ENCODE measurements at regions not wholly inside any gene's neighbourhood (a gene's known extent, or its start where the extent isn't known, plus 50 kb on each side); places are given as distances from the start of the nearest gene placed in this dataset.

- TF ChIP-seq CTCF (conservative IDR thresholded peaks at IDR 0.05; ENCODE audit: low read length) (no peak), EZH2phosphoT487 (IDR thresholded peaks at IDR 0.05; ENCODE audit: borderline replicate concordance) (no peak)
Measured at GRCh38 chr22:49628391-49629260, 199.0 kb downstream of the BRD1 start.
